ENCODE measurements at regions not wholly inside any gene's neighbourhood (a gene's known extent, or its start where the extent isn't known, plus 50 kb on each side); places are given as distances from the start of the nearest gene placed in this dataset.
A peak's percentile ranks its signal among the peaks of the same experiment; 100 is the strongest.

GRCh38 chr1:67535474-67535873 lies 105.3 kb upstream of the SERBP1 start:
- H2AFZ ChIP-seq (ENCODE audit: control insufficient read depth, low read length), result no peak overlapping the region
- FAIRE-seq, result peak; percentile 71
- dilution Hi-C loops (cut with MboI; ENCODE audit: extremely low pct_ligation_motif_present, low sequenced_read_pairs), result loop anchor here (25.0 kb wide), 1 partner anchor 152 kb away; the partner anchor contains the start of gene GADD45A
- H3K9me1 ChIP-seq (ENCODE audit: control insufficient read depth, extremely low read depth, insufficient read depth, low read length), result no peaks in the 10 kb centered on the region
- H3K79me2 ChIP-seq (ENCODE audit: control insufficient read depth, insufficient read depth, low read length), result no peaks in the 10 kb centered on the region
- peaks cover 15% of the 10 kb centered on the region for H3K4me1 ChIP-seq (ENCODE audit: control insufficient read depth, extremely low read depth, insufficient read depth, low read length)
- no peak overlapping the region for H3K4me2 ChIP-seq (ENCODE audit: control insufficient read depth, extremely low read depth, insufficient read depth, low read depth, low read length)
- H3K27me3 ChIP-seq (ENCODE audit: control insufficient read depth, extremely low read depth, insufficient read depth, low read length), result no peaks in the 10 kb centered on the region
- H3K9ac ChIP-seq (ENCODE audit: control insufficient read depth, extremely low read depth, insufficient read depth, low read length), result no peak overlapping the region
- peak; percentile 99 to 100 (median 99) for TF ChIP-seq CTCF (optimal IDR thresholded peaks at IDR 0.05 in 1 of 3, IDR thresholded peaks at IDR 0.05 in 1 of 3, conservative IDR thresholded peaks at IDR 0.05 in 1 of 3; ENCODE audit: extremely low read depth in 1 of 3, insufficient read depth in 2 of 3, low read length in 3 of 3)
- no peak for TF ChIP-seq EZH2 (IDR thresholded peaks at IDR 0.05; ENCODE audit: low read length)
- DNase-seq (ENCODE audit: low read depth, low spot score), result no peak
- no peak overlapping the region for H3K4me3 ChIP-seq (ENCODE audit: control insufficient read depth in 2 of 3, extremely low read depth in 1 of 3, insufficient read depth in 2 of 3, low read depth in 1 of 3, low read length in 3 of 3)
- no peak overlapping the region for H3K27ac ChIP-seq (ENCODE audit: control insufficient read depth, insufficient read depth, low read length)
- H3K9me3 ChIP-seq (ENCODE audit: control insufficient read depth, low read depth, low read length), result no peaks in the 10 kb centered on the region
- no peaks in the 10 kb centered on the region for H3K36me3 ChIP-seq (ENCODE audit: control insufficient read depth in 2 of 2, extremely low read depth in 1 of 2, insufficient read depth in 2 of 2, low read length in 2 of 2)
- H4K20me1 ChIP-seq (ENCODE audit: control insufficient read depth, extremely low read depth, insufficient read depth, low read length), result no peaks in the 10 kb centered on the region

- DNase-seq (ENCODE audit: low read depth, low spot score) (no peak), FAIRE-seq (no peak)
- Histone ChIP-seq H3K36me3 (ENCODE audit: control insufficient read depth in 2 of 2, extremely low read depth in 1 of 2, insufficient read depth in 2 of 2, low read length in 2 of 2) (no peaks in the 10 kb centered on the region), H3K4me1 (ENCODE audit: control insufficient read depth, extremely low read depth, insufficient read depth, low read length) (peaks cover 8% of the 10 kb centered on the region), H3K9me3 (ENCODE audit: control insufficient read depth, low read depth, low read length) (no peaks in the 10 kb centered on the region), H3K27ac (ENCODE audit: control insufficient read depth, insufficient read depth, low read length) (no peak overlapping the region), H3K9me1 (ENCODE audit: control insufficient read depth, extremely low read depth, insufficient read depth, low read length) (no peaks in the 10 kb centered on the region), H3K27me3 (ENCODE audit: control insufficient read depth, extremely low read depth, insufficient read depth, low read length) (no peaks in the 10 kb centered on the region), H2AFZ (ENCODE audit: control insufficient read depth, low read length) (no peak overlapping the region), H3K9ac (ENCODE audit: control insufficient read depth, extremely low read depth, insufficient read depth, low read length) (no peak overlapping the region), H3K79me2 (ENCODE audit: control insufficient read depth, insufficient read depth, low read length) (no peaks in the 10 kb centered on the region), H3K4me2 (ENCODE audit: control insufficient read depth, extremely low read depth, insufficient read depth, low read depth, low read length) (no peak overlapping the region), H4K20me1 (ENCODE audit: control insufficient read depth, extremely low read depth, insufficient read depth, low read length) (no peaks in the 10 kb centered on the region), H3K4me3 (ENCODE audit: control insufficient read depth in 2 of 3, extremely low read depth in 1 of 3, insufficient read depth in 2 of 3, low read depth in 1 of 3, low read length in 3 of 3) (no peak overlapping the region)
- dilution Hi-C loops (cut with MboI; ENCODE audit: extremely low pct_ligation_motif_present, low sequenced_read_pairs), result loop anchor here (25.0 kb wide), 1 partner anchor 150 kb away; the partner anchor contains the start of gene GADD45A
- TF ChIP-seq CTCF (optimal IDR thresholded peaks at IDR 0.05 in 1 of 3, IDR thresholded peaks at IDR 0.05 in 1 of 3, conservative IDR thresholded peaks at IDR 0.05 in 1 of 3; ENCODE audit: extremely low read depth in 1 of 3, insufficient read depth in 2 of 3, low read length in 3 of 3) (no peak), EZH2 (IDR thresholded peaks at IDR 0.05; ENCODE audit: low read length) (no peak)
Observed at GRCh38 chr1:67536957-67537666, 106.9 kb upstream of the SERBP1 start.

All from keratinocyte (primary cell).